GM13977 (cell line): ENCODE measurements at regions not wholly inside any gene's neighbourhood (a gene's known extent, or its start where the extent isn't known, plus 50 kb on each side); places are given as distances from the start of the nearest gene placed in this dataset.

ENCODE experiments used
- DNase-seq: peaks from one replicate; pipeline ENCODE4 v3.0.0; 2012; ENCODE audit warnings: low spot score
- in situ Hi-C: fragments of 300-500 bp; cut with MboI; formaldehyde crosslinking; loops from one replicate; pipeline ENCODE4 v1.12.0; 2022; ENCODE audit warnings: low sequenced_read_pairs, low pct_unique_long_range_greater_than_20kb, mixed read lengths, inconsistent platforms; ENCODE audit not compliant: unreplicated experiment
- TF ChIP-seq, protein P1 (sequence below): IDR thresholded peaks from 2 replicates; pipeline ENCODE4 v1.5.1; 2012; ENCODE audit warnings: mild to moderate bottlenecking, control low read depth; ENCODE audit not compliant: insufficient read depth; ENCODE audit errors: extremely low read depth, missing control alignments

DNA sequence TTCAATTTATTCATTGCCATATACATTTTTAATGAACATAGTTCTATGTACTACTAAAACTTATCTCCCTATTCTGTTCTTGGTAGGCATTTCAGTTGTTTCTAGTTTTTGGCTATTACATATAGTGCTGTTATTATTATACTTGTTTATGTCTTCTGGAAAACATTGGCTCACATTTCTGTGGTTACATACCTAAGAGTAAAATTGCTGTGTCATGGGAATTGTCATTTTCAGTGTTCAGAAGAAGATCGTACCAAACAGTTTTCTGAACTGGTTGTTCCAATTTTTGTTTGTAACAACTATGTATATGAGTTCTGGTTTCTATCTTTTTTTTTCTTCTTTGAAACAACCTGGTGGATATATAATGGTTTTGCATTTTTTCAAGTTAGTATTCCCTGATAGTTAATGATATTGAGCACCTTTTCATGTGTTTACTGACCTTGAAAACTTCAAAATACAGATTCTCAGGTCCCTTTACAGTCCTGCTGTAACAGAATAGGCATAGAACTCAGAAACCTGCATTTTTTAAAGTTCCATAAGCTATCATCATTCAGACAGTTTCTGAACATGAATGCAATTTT is 230.7 kb downstream of the JRKL start:
- no peak for DNase-seq
- in situ Hi-C loops = no loop called here
- TF ChIP-seq, protein P1, sequence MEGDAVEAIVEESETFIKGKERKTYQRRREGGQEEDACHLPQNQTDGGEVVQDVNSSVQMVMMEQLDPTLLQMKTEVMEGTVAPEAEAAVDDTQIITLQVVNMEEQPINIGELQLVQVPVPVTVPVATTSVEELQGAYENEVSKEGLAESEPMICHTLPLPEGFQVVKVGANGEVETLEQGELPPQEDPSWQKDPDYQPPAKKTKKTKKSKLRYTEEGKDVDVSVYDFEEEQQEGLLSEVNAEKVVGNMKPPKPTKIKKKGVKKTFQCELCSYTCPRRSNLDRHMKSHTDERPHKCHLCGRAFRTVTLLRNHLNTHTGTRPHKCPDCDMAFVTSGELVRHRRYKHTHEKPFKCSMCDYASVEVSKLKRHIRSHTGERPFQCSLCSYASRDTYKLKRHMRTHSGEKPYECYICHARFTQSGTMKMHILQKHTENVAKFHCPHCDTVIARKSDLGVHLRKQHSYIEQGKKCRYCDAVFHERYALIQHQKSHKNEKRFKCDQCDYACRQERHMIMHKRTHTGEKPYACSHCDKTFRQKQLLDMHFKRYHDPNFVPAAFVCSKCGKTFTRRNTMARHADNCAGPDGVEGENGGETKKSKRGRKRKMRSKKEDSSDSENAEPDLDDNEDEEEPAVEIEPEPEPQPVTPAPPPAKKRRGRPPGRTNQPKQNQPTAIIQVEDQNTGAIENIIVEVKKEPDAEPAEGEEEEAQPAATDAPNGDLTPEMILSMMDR = no peak

DNA sequence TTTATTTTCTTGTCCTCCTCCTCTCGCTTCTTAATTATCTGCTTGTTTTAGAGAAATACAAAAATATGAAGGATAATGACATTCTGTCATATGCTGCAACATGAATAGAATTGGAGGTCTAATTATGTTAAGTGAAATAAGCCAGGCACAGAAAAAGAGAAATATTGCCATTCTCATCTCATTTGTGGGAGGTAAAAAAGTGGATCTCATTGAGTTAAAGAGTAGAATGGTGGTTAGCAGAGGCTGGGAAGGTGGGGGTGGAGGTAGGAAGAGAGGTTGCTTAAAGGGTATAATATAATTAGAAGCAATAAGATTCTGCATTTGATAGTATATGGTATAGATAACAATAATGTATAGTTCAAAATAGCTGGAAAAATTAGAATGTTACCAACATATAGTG is 231.3 kb downstream of the JRKL start:
- TF ChIP-seq, protein P1 = no peak
- in situ Hi-C loops = no loop called here
- no peak for DNase-seq

DNA sequence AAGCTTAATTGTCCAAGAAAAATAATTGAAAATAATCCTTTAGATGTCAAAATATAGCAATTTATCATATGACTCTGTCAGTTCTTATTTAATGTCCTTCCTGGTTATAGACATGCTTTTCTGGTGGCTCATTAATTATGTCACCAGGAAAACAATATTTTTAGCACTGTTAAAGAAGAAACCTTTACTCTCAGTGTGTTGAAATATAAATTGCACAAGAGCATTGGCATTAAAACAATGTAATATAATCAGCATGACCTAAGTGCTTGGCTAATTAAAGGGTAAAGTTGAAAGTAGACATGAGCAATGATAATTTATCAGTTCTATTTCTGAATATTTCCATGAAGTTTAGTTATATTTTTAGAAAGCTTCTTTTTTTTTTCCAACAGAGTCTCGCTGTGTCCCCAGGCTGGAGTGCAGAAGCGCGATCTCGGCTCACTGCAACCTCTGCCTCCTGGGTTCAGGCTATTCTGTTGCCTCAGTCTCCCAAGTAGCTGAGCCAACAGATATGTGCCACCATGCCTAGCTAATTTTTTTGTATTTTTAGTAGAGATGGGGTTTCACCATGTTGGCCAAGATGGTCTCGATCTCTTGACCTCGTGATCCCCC is 232.3 kb downstream of the JRKL start:
- no peak for DNase-seq
- TF ChIP-seq, protein P1 = no peak
- in situ Hi-C loops = no loop called here

DNA sequence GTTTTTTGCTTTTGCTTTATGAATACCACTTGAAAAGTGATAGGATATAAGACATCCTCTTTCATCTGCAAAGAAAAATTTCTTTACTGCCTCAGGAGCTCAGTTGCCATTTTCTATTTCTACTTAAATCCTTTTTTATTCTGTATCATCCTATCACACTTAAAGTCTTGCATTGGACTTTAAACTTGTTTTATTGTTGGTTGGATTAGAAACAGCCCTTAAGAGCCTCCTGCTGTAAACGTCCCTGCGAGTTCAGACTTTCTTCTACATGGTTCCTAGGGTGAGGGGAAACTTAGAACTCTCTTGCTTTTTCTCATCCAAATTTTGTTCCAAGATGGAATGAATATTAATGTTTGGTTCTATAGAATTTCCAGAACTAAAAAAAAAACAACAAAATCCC is 234.3 kb downstream of the JRKL start:
- in situ Hi-C loops = no loop called here
- TF ChIP-seq, protein P1 = no peak
- no peak for DNase-seq

DNA sequence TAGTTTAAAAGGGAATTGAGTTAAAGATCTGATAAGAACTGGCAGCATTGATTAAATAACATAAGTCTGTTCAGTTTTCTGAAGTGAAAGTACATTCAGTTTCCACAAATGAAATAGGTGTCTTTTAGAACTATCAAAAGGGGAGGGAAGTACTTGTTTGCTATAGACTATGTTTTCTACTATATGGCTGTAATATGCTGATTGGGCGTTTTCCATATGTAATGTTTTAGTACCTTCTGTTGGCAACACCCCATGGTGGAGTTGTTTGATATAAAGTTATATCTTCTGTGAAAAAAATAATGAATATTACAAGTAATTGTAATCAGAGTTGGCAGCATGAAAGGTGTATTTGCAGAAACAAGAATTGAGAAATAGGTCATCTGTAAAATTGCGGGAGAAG is 237.6 kb downstream of the JRKL start:
- TF ChIP-seq, protein P1 = no peak
- no peak for DNase-seq
- in situ Hi-C loops = no loop called here

DNA sequence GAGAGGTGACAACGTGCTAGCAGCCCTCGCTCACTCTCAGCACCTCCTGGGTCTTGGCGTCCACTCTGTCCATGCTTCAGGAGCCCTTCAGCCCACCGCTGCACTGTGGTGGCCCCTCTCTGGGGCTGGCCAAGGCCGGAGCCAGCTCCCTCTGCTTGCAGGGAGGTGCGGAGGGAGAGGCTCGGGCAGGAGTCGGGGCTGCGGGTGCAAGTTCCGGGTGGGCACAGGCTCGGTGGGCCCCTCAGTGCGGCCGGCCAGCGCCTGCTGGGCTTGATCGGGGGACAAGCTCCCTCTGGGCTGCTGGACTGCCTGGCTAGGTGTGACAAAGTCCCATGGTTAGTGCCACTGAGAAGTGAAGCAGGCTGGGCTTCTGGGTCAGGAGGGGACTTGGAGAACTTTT is 245.8 kb downstream of the JRKL start:
- no peak for DNase-seq
- TF ChIP-seq, protein P1 = no peak
- in situ Hi-C loops = no loop called here

DNA sequence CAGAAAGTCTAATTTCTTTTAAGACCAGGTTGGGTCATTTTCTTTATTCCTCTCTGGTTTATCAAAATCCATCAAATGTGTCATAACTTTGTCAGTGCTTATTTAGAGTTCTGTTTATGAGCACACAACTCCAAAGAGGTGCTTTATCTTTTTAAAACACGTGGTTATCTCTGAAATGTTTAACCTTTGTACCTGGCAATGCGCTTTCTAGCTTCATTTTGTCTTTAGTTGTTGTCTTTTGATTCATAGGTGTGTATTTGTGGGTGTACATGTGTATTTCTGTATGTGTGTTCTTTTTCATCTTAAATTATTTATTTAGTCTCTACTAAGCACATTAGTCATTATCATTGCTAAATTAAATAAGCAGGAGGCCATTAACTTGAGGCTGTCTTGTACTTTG is 251.4 kb downstream of the JRKL start:
- no peak for DNase-seq
- TF ChIP-seq, protein P1 = no peak
- in situ Hi-C loops = no loop called here
